ENCODE measurements at regions not wholly inside any gene's neighbourhood (a gene's known extent, or its start where the extent isn't known, plus 50 kb on each side); places are given as distances from the start of the nearest gene placed in this dataset.

DNA sequence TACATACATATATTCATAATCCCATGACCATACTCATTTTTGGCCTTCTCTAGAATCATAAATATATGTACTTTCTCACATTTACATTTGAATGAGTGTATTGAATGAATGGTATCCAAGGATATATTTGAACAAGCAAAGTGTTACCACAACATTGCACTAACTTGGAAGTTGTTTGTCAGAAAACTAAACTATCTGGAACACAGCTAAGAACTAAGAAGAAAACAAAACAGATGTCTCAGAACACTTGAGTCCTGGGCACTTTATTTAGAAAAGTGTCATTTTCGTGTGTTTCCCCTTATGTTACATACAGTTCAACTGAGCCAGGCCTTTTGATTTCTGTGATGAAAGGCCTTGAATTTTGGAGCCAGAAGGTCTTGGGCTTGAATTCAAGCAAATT, 466.7 kb upstream of the FAT1 start:
- no peaks in the 10 kb centered on the region for H3K27me3 ChIP-seq (ENCODE audit: control insufficient read depth in 1 of 2, insufficient read depth in 2 of 2, low read length in 2 of 2)
- no peaks in the 10 kb centered on the region for H3K27me3 Mint-ChIP-seq

DNA sequence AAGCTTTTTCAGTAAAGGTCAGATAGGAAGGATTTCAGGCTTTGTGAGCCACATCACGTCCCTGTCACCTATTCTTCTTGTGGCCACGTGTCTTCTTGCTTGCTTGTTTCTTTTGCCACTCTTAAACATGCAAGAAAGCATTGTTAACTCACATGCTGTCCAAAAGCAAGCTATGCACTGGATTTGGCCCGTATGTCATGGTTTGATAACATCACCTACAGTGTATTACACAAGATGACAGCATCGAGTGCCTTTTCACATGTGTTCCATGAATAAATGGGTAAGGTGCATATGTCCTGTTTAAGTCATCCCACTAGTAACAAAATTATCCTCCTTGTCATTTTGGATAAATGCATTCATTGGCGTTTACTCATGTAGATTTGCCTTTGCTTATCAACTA, 468.0 kb upstream of the FAT1 start:
- H3K4me3 Mint-ChIP-seq, result no peak overlapping the region
- no peak overlapping the region for H3K27ac Mint-ChIP-seq
- POLR2A ChIA-PET, result no interaction called here
- H3K4me1 ChIP-seq (ENCODE audit: insufficient read depth, low read length), result no peaks in the 10 kb centered on the region
- H3K36me3 ChIP-seq (ENCODE audit: insufficient read depth, low read length), result no peaks in the 10 kb centered on the region
- no peaks in the 10 kb centered on the region for H3K27me3 ChIP-seq (ENCODE audit: control insufficient read depth in 1 of 2, insufficient read depth in 2 of 2, low read length in 2 of 2)
- peaks cover 5% of the 10 kb centered on the region for H3K9me3 Mint-ChIP-seq
- ATAC-seq (ENCODE audit: poor library complexity) (no peak), DNase-seq (no peak)
- no peaks in the 10 kb centered on the region for H3K4me1 Mint-ChIP-seq (ENCODE audit: low read depth)
- CTCF ChIA-PET, result no interaction called here
- H3K27ac ChIP-seq (ENCODE audit: low read depth in 1 of 2, low read length in 2 of 2), result no peak overlapping the region
- peaks cover 0 to 29% of the 10 kb centered on the region in 2 experiments for H3K9me3 ChIP-seq (ENCODE audit: control insufficient read depth in 1 of 2, insufficient read depth in 1 of 2, low read length in 2 of 2)
- TF ChIP-seq, protein P1, sequence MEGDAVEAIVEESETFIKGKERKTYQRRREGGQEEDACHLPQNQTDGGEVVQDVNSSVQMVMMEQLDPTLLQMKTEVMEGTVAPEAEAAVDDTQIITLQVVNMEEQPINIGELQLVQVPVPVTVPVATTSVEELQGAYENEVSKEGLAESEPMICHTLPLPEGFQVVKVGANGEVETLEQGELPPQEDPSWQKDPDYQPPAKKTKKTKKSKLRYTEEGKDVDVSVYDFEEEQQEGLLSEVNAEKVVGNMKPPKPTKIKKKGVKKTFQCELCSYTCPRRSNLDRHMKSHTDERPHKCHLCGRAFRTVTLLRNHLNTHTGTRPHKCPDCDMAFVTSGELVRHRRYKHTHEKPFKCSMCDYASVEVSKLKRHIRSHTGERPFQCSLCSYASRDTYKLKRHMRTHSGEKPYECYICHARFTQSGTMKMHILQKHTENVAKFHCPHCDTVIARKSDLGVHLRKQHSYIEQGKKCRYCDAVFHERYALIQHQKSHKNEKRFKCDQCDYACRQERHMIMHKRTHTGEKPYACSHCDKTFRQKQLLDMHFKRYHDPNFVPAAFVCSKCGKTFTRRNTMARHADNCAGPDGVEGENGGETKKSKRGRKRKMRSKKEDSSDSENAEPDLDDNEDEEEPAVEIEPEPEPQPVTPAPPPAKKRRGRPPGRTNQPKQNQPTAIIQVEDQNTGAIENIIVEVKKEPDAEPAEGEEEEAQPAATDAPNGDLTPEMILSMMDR (IDR thresholded peaks at IDR 0.05), result no peak
- no peaks in the 10 kb centered on the region for H3K36me3 Mint-ChIP-seq (ENCODE audit: low read depth)
- H3K4me3 ChIP-seq (ENCODE audit: low read length), result no peak overlapping the region
- no peaks in the 10 kb centered on the region for H3K27me3 Mint-ChIP-seq
- intact Hi-C loops (cut with DNase I, micrococcal nuclease), result no loop called here

More for the DNA sequence above, 466.7 kb upstream of the FAT1 start:
- TF ChIP-seq, protein P1 (IDR thresholded peaks at IDR 0.05), result no peak
- intact Hi-C loops (cut with DNase I, micrococcal nuclease), result no loop called here
- Mint-ChIP-seq H3K27ac (no peak overlapping the region), H3K4me1 (ENCODE audit: low read depth) (no peaks in the 10 kb centered on the region), H3K4me3 (no peak overlapping the region), H3K36me3 (ENCODE audit: low read depth) (no peaks in the 10 kb centered on the region), H3K9me3 (peaks cover 5% of the 10 kb centered on the region)
- ChIA-PET CTCF (no interaction called here), POLR2A (no interaction called here)
- Histone ChIP-seq H3K27ac (ENCODE audit: low read depth in 1 of 2, low read length in 2 of 2) (no peak overlapping the region), H3K4me3 (ENCODE audit: low read length) (no peak overlapping the region), H3K36me3 (ENCODE audit: insufficient read depth, low read length) (no peaks in the 10 kb centered on the region), H3K9me3 (ENCODE audit: control insufficient read depth in 1 of 2, insufficient read depth in 1 of 2, low read length in 2 of 2) (peaks cover 0 to 28% of the 10 kb centered on the region in 2 experiments), H3K4me1 (ENCODE audit: insufficient read depth, low read length) (no peaks in the 10 kb centered on the region)
- DNase-seq (no peak), ATAC-seq (ENCODE audit: poor library complexity) (no peak)

DNA sequence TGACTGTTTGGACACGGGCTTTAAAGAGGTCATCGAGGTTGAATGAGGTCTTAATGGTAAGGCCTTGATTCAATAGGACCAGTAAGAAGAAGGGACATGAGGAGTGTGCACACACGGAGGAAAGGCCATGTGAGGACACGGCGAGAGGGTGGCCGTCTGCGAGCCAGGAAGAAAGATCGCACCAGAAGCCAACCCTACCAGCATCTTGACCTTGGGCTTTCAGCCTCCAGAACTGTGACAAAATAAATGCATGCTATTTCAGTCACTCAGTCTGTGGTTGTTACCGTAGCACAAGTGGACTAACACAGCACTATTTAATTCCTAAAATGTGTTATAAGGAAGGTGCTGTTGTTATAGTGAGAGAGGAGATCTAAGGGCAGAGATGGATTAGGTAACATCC, 468.6 kb upstream of the FAT1 start:
- Mint-ChIP-seq H3K36me3 (ENCODE audit: low read depth) (no peaks in the 10 kb centered on the region), H3K27ac (no peak overlapping the region), H3K4me3 (no peak overlapping the region), H3K27me3 (no peaks in the 10 kb centered on the region), H3K9me3 (peaks cover 8% of the 10 kb centered on the region), H3K4me1 (ENCODE audit: low read depth) (no peaks in the 10 kb centered on the region)
- Histone ChIP-seq H3K9me3 (ENCODE audit: control insufficient read depth in 1 of 2, insufficient read depth in 1 of 2, low read length in 2 of 2) (peaks cover 0 to 25% of the 10 kb centered on the region in 2 experiments), H3K27ac (ENCODE audit: low read depth in 1 of 2, low read length in 2 of 2) (no peak overlapping the region), H3K36me3 (ENCODE audit: insufficient read depth, low read length) (no peaks in the 10 kb centered on the region), H3K4me1 (ENCODE audit: insufficient read depth, low read length) (no peaks in the 10 kb centered on the region), H3K4me3 (ENCODE audit: low read length) (no peak overlapping the region), H3K27me3 (ENCODE audit: control insufficient read depth in 1 of 2, insufficient read depth in 2 of 2, low read length in 2 of 2) (no peaks in the 10 kb centered on the region)
- ATAC-seq (ENCODE audit: poor library complexity) (no peak), DNase-seq (no peak)
- ChIA-PET CTCF (no interaction called here), POLR2A (no interaction called here)
- TF ChIP-seq, protein P1 (IDR thresholded peaks at IDR 0.05), result no peak
- intact Hi-C loops (cut with DNase I, micrococcal nuclease), result no loop called here
